Liver (tissue), 3 donors: ENCODE measurements at regions not wholly inside any gene's neighbourhood (a gene's known extent, or its start where the extent isn't known, plus 50 kb on each side); places are given as distances from the start of the nearest gene placed in this dataset.

Experiments
- ATF3 ChIP-seq: IDR thresholded peaks from 2 replicates; pipeline ENCODE4 v1.6.1; 2016; ENCODE audit warnings: antibody characterized with exemption
- CTCF ChIP-seq: fragments of 150-350 bp; IDR thresholded peaks from 2 replicates; pipeline ENCODE4 v1.5.1; 2017; ENCODE audit warnings: improper control_type of control experiment, low read depth, low read length; ENCODE audit not compliant: missing input control
- EGR1 ChIP-seq, 2 donors: IDR thresholded peaks; 2 replicates each; pipeline ENCODE4 v1.6.1; 2016 to 2018; ENCODE audit warnings: antibody characterized with exemption in 2 of 2, low read depth in 2 of 2
- FOXA1 ChIP-seq: IDR thresholded peaks from 2 replicates; pipeline ENCODE4 v1.6.1; 2016; ENCODE audit warnings: antibody characterized with exemption
- GABPA ChIP-seq, 2 donors: IDR thresholded peaks in 1 of 2; conservative IDR thresholded peaks in 1 of 2; 2 replicates each; pipeline ENCODE4 v1.6.1; 2016; ENCODE audit warnings: antibody characterized with exemption in 2 of 2, mild to moderate bottlenecking in 1 of 2, moderate library complexity in 1 of 2
- HNF4A ChIP-seq, 2 donors: conservative IDR thresholded peaks; 2 replicates each; pipeline ENCODE4 v1.6.1; 2016; ENCODE audit warnings: antibody characterized with exemption in 2 of 2, mild to moderate bottlenecking in 2 of 2
- JUND ChIP-seq, 2 donors: IDR thresholded peaks; 2 replicates each; pipeline ENCODE4 v1.6.1; 2016; ENCODE audit warnings: antibody characterized with exemption in 2 of 2
- MAX ChIP-seq: IDR thresholded peaks from 2 replicates; pipeline ENCODE4 v1.6.1; 2016; ENCODE audit warnings: antibody characterized with exemption
- RAD21 ChIP-seq, 2 donors: IDR thresholded peaks; 2 replicates each; pipeline ENCODE4 v1.6.1; 2016; ENCODE audit warnings: antibody characterized with exemption in 2 of 2, mild to moderate bottlenecking in 2 of 2
- REST ChIP-seq: IDR thresholded peaks from 2 replicates; pipeline ENCODE4 v1.6.1; 2016; ENCODE audit warnings: antibody characterized with exemption, mild to moderate bottlenecking
- SP1 ChIP-seq: IDR thresholded peaks from 2 replicates; pipeline ENCODE4 v1.6.1; 2018; ENCODE audit warnings: antibody characterized with exemption, mild to moderate bottlenecking
- TAF1 ChIP-seq: conservative IDR thresholded peaks from 2 replicates; pipeline ENCODE4 v1.6.1; 2016; ENCODE audit warnings: antibody characterized with exemption, mild to moderate bottlenecking
- YY1 ChIP-seq: IDR thresholded peaks from 2 replicates; pipeline ENCODE4 v1.6.1; 2016; ENCODE audit warnings: antibody characterized with exemption, mild to moderate bottlenecking
- donor health status: healthy.
- donor health status: healthy.

- TF ChIP-seq SP1: no peak
- no peak for TF ChIP-seq CTCF
- TF ChIP-seq REST: no peak
- no peak for TF ChIP-seq TAF1
- no peak for TF ChIP-seq RAD21 (IDR thresholded peaks at IDR 0.05)
- TF ChIP-seq EGR1 (IDR thresholded peaks at IDR 0.05; ENCODE audit: low read depth in 2 of 2): no peak
- TF ChIP-seq MAX: no peak
- no peak for TF ChIP-seq YY1
- no peak for TF ChIP-seq FOXA1
- no peak for TF ChIP-seq HNF4A (conservative IDR thresholded peaks at IDR 0.05)
- TF ChIP-seq JUND (IDR thresholded peaks at IDR 0.05): no peak
- TF ChIP-seq GABPA (IDR thresholded peaks at IDR 0.05 in 1 of 2, conservative IDR thresholded peaks at IDR 0.05 in 1 of 2): no peak
- no peak for TF ChIP-seq ATF3
These were observed 429.0 kb downstream of the PRDM2 start for GRCh38 chr1:14129009-14129408.
